K562 (cell line): ENCODE measurements at regions not wholly inside any gene's neighbourhood (a gene's known extent, or its start where the extent isn't known, plus 50 kb on each side); places are given as distances from the start of the nearest gene placed in this dataset.
A peak's percentile ranks its signal among the peaks of the same experiment; 100 is the strongest.

Source experiments
- ATAC-seq: fragments of 200-7000 bp; cut with Tn5 transposase; 3 replicates; pipeline ENCODE4 v1.9.1; 2020; ENCODE audit warnings: moderate library complexity
- BruUV-seq: library from RNA; stranded (reverse); fragments of 400-500 nt; replicated peaks from 2 replicates; lab custom pipeline; 2021; lab: Mats Ljungman, UMichigan
- CTCF ChIA-PET: fragments of 300-600 bp; formaldehyde crosslinking; extraction: SDS; loops from one replicate; lab custom pipeline; 2021; ENCODE audit warnings: low intra/inter-chr PET ratio; lab: Yijun Ruan, JAX
- POLR2A ChIA-PET: fragments of 300-600, 350-650 bp; sonication (Branson Sonifier 250); formaldehyde crosslinking; extraction: SDS; loops from one replicate; lab custom pipeline; 2021; ENCODE audit warnings: antibody characterized with exemption, inconsistent platforms; lab: Yijun Ruan, JAX
- DNase-seq, 4 experiments: peaks; one replicate each; pipeline versions ENCODE4 v3.0.0 to v3.0.0-alpha.2; 2011 to 2018; ENCODE audit warnings: low spot score in 3 of 4, mixed read lengths in 3 of 4; ENCODE audit errors: extremely low read depth in 1 of 4
- FAIRE-seq: peaks from 2 replicates; lab custom pipeline; 2011; peaks lifted over from hg19 to GRCh38; lab: Jason Lieb, UNC
- H2AFZ ChIP-seq: 2 replicates; pipeline ENCODE4 v1.6.0; 2011; ENCODE audit warnings: low read depth, low read length, control low read depth, inconsistent platforms
- H3K27ac ChIP-seq: fragments of 200-600 bp; 3 replicates; pipeline ENCODE4 v1.8.0; 2011; ENCODE audit warnings: low read depth, mild to moderate bottlenecking, control low read depth, inconsistent platforms, low read length, moderate library complexity, mixed read lengths; ENCODE audit errors: extremely low read depth
- H3K27me3 ChIP-seq, 2 experiments: fragments of 300-600 bp in 1 of 2; 2 replicates in 1 of 2; 3 replicates in 1 of 2; pipeline versions ENCODE4 v1.6.0 to v1.8.0; 2011; ENCODE audit warnings: inconsistent platforms in 2 of 2, low read length in 2 of 2, mild to moderate bottlenecking in 1 of 2, mixed read lengths in 1 of 2, moderate library complexity in 1 of 2; ENCODE audit not compliant: control insufficient read depth in 2 of 2, insufficient read depth in 2 of 2
- H3K36me3 ChIP-seq: fragments of 300-600 bp; 3 replicates; pipeline ENCODE4 v1.8.0; 2011; ENCODE audit warnings: mild to moderate bottlenecking, low read length, inconsistent platforms; ENCODE audit not compliant: control insufficient read depth, insufficient read depth
- H3K4me1 ChIP-seq, 2 experiments: fragments of 200-600 bp in 1 of 2; replicated peaks in 1 of 2; 2 replicates in 1 of 2; 3 replicates in 1 of 2; pipeline versions ENCODE4 v1.5.1 to v1.8.0; 2011; ENCODE audit warnings: inconsistent platforms in 2 of 2, low read length in 2 of 2, mild to moderate bottlenecking in 1 of 2, mixed read lengths in 1 of 2, moderate library complexity in 1 of 2; ENCODE audit not compliant: control insufficient read depth in 2 of 2, insufficient read depth in 2 of 2
- H3K4me2 ChIP-seq: 2 replicates; pipeline ENCODE4 v1.6.1; 2011; ENCODE audit warnings: low read length, control low read depth, inconsistent platforms, mixed read lengths; ENCODE audit not compliant: insufficient read depth
- H3K4me3 ChIP-seq: fragments of 200-600 bp; sonication (generic), shearing (Covaris generic); 2 replicates; pipeline ENCODE4 v1.5.1; 2016; ENCODE audit warnings: control low read depth, inconsistent platforms
- H3K79me2 ChIP-seq: fragments of 200-600 bp; 3 replicates; pipeline ENCODE4 v1.8.0; 2011; ENCODE audit warnings: low read length, inconsistent platforms; ENCODE audit not compliant: control insufficient read depth, insufficient read depth
- H3K9ac ChIP-seq, 2 experiments: 2 replicates each; pipeline versions ENCODE4 v1.6.0 to v1.6.1; 2011; ENCODE audit warnings: low read depth in 2 of 2, low read length in 2 of 2, control low read depth in 1 of 2, inconsistent platforms in 1 of 2, mild to moderate bottlenecking in 1 of 2, mixed read lengths in 1 of 2; ENCODE audit not compliant: insufficient read depth in 1 of 2
- H3K9me1 ChIP-seq: one replicate; pipeline ENCODE4 v1.6.0; 2011; ENCODE audit warnings: inconsistent platforms, mild to moderate bottlenecking, low read length, moderate library complexity; ENCODE audit not compliant: control insufficient read depth, insufficient read depth
- H3K9me3 ChIP-seq: replicated peaks from 2 replicates; pipeline ENCODE4 v1.5.1; 2011; ENCODE audit warnings: low read depth, low read length, inconsistent platforms; ENCODE audit not compliant: control insufficient read depth, insufficient read depth
- H4K20me1 ChIP-seq: replicated peaks from 2 replicates; pipeline ENCODE4 v1.6.1; 2011; ENCODE audit warnings: low read length, inconsistent platforms, mixed read lengths; ENCODE audit not compliant: control insufficient read depth, insufficient read depth
- MBD1 ChIP-seq: fragments of 250-450 bp; sonication (Bioruptor Pico); IDR thresholded peaks from 2 replicates; pipeline ENCODE4 v1.8.0; 2022; ENCODE audit warnings: inconsistent platforms
- MYBL2 ChIP-seq, 2 experiments: fragments of 450-650 bp in 1 of 2; sonication (generic) in 1 of 2; formaldehyde crosslinking in 1 of 2; IDR thresholded peaks; 2 replicates each; pipeline versions ENCODE4 v1.6.1 to v1.8.1; 2017 to 2022; ENCODE audit warnings: borderline replicate concordance in 1 of 2, inconsistent platforms in 1 of 2, low read depth in 1 of 2, mild to moderate bottlenecking in 1 of 2, missing genetic modification reagents in 1 of 2, moderate library complexity in 1 of 2
- RAD21 ChIP-seq, 2 experiments: fragments of 250-450 bp in 1 of 2; fragments of 450-650 bp in 1 of 2; sonication (Bioruptor Pico) in 1 of 2; formaldehyde crosslinking in 1 of 2; IDR thresholded peaks in 1 of 2; conservative IDR thresholded peaks in 1 of 2; 2 replicates each; pipeline versions ENCODE4 v1.4.0 to v1.8.0; 2020 to 2022; ENCODE audit warnings: mild to moderate bottlenecking in 2 of 2, moderate library complexity in 1 of 2
- SAFB ChIP-seq: fragments of 200-400 bp; formaldehyde crosslinking; IDR thresholded peaks from 2 replicates; pipeline ENCODE4 v1.6.1; 2017; ENCODE audit warnings: low read depth, low read length, borderline replicate concordance
- ZNF280B ChIP-seq: fragments of 250-450 bp; sonication (Bioruptor Pico); IDR thresholded peaks from 2 replicates; pipeline ENCODE4 v1.5.1; 2021; ENCODE audit warnings: mild to moderate bottlenecking
- WGBS: fragments of 100-300 bp; shearing (Covaris generic); methylation state at CpG from one replicate; pipeline ENCODE4 v1.1.6; 2016; ENCODE audit warnings: low coverage, mixed read lengths; ENCODE audit not compliant: insufficient coverage; ENCODE audit errors: missing lambda C conversion rate; 5-methylcytosine and 5-hydroxymethylcytosine counted together
- in situ Hi-C: fragments of 300-500 bp; cut with MboI; formaldehyde crosslinking; loops from 4 replicates; pipeline ENCODE4 v1.15.0; 2018; ENCODE audit warnings: inconsistent platforms, mixed read lengths
- intact Hi-C: fragments of 100-400 bp; cut with micrococcal nuclease; formaldehyde crosslinking; loops from 2 replicates; pipeline ENCODE4 v1.14.2; 2022
- TF ChIP-seq, protein P1 (sequence below), 3 experiments: IDR thresholded peaks in 2 of 3; conservative IDR thresholded peaks in 1 of 3; 2 replicates each; pipeline ENCODE4 v1.5.1; 2011 to 2012; ENCODE audit warnings: low read length in 3 of 3, mild to moderate bottlenecking in 3 of 3, control low read depth in 2 of 3, improper control_type of control experiment in 1 of 3, inconsistent platforms in 1 of 3, low read depth in 1 of 3, mixed read lengths in 1 of 3, moderate library complexity in 1 of 3; ENCODE audit not compliant: insufficient read depth in 2 of 3

GRCh38 chr4:104860238-104861123, 286.2 kb upstream of the TET2 start:
- Histone ChIP-seq H3K4me3 (no peak overlapping the region), H3K4me1 (no peaks in the 10 kb centered on the region), H3K36me3 (no peaks in the 10 kb centered on the region), H2AFZ (no peak overlapping the region), H3K4me2 (no peak overlapping the region), H3K79me2 (no peaks in the 10 kb centered on the region), H3K9ac (no peak overlapping the region), H3K9me3 (no peaks in the 10 kb centered on the region; the same call in 1 of the 2 replicates), H3K27me3 (no peaks in the 10 kb centered on the region), H3K9me1 (no peaks in the 10 kb centered on the region), H4K20me1 (no peaks in the 10 kb centered on the region), H3K27ac (no peak overlapping the region)
- DNase-seq (peak; percentile 25 to 57 (median 27)), FAIRE-seq (peak; percentile 78), ATAC-seq (peak; percentile 73)
- WGBS, result 0% methylated on average over 4 of the region's 4 CpGs
- BruUV-seq, result no TSS peak
- ChIA-PET POLR2A (no interaction called here), CTCF (interaction anchor here (0.6 kb wide), 1 partner anchor 134 kb away, joined by 3 read pairs; no protein-coding TSS in a partner anchor)
- in situ Hi-C loops, result no loop called here
- intact Hi-C loops, result no loop called here
- TF ChIP-seq, protein P1, sequence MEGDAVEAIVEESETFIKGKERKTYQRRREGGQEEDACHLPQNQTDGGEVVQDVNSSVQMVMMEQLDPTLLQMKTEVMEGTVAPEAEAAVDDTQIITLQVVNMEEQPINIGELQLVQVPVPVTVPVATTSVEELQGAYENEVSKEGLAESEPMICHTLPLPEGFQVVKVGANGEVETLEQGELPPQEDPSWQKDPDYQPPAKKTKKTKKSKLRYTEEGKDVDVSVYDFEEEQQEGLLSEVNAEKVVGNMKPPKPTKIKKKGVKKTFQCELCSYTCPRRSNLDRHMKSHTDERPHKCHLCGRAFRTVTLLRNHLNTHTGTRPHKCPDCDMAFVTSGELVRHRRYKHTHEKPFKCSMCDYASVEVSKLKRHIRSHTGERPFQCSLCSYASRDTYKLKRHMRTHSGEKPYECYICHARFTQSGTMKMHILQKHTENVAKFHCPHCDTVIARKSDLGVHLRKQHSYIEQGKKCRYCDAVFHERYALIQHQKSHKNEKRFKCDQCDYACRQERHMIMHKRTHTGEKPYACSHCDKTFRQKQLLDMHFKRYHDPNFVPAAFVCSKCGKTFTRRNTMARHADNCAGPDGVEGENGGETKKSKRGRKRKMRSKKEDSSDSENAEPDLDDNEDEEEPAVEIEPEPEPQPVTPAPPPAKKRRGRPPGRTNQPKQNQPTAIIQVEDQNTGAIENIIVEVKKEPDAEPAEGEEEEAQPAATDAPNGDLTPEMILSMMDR (IDR thresholded peaks at IDR 0.05 in 2 of 3, conservative IDR thresholded peaks at IDR 0.05 in 1 of 3; ENCODE audit: insufficient read depth in 2 of 3, low read depth in 1 of 3, low read length in 3 of 3), result peak; percentile 30 to 70 (median 69); a peak in 5 of 6 replicates
- TF ChIP-seq SAFB (no peak), MBD1 (no peak), ZNF280B (CRISPR knock-in tag) (no peak), MYBL2 (IDR thresholded peaks at IDR 0.05; ENCODE audit: low read depth) (no peak), MYBL2 (CRISPR knock-in tag; IDR thresholded peaks at IDR 0.05; ENCODE audit: borderline replicate concordance) (no peak), RAD21 (CRISPR knock-in tag; conservative IDR thresholded peaks at IDR 0.05 in 1 of 2, IDR thresholded peaks at IDR 0.05 in 1 of 2) (peak; percentile 56 to 73)
